Subcutaneous abdominal adipose tissue (tissue), 5 donors: ENCODE measurements at regions not wholly inside any gene's neighbourhood (a gene's known extent, or its start where the extent isn't known, plus 50 kb on each side); places are given as distances from the start of the nearest gene placed in this dataset.

ENCODE experiments used
- H3K27ac ChIP-seq: one replicate; pipeline ENCODE4 v1.7.0; 2013; ENCODE audit warnings: low read depth, mild to moderate bottlenecking, inconsistent platforms, low read length, moderate library complexity
- H3K27me3 ChIP-seq, 5 donors: one replicate each; pipeline ENCODE4 v1.7.0; 2013; ENCODE audit warnings: low read length in 5 of 5, inconsistent platforms in 1 of 5; ENCODE audit not compliant: control insufficient read depth in 5 of 5, insufficient read depth in 4 of 5
- H3K36me3 ChIP-seq, 5 donors: one replicate each; pipeline ENCODE4 v1.7.0; 2013; ENCODE audit warnings: low read length in 5 of 5; ENCODE audit not compliant: control insufficient read depth in 5 of 5, insufficient read depth in 5 of 5
- H3K4me1 ChIP-seq, 5 donors: one replicate each; pipeline ENCODE4 v1.7.0; 2013; ENCODE audit warnings: low read length in 5 of 5, mild to moderate bottlenecking in 3 of 5, moderate library complexity in 1 of 5; ENCODE audit not compliant: control insufficient read depth in 5 of 5, insufficient read depth in 5 of 5
- H3K4me3 ChIP-seq, 5 donors: one replicate each; pipeline ENCODE4 v1.7.0; 2013; ENCODE audit warnings: low read length in 5 of 5, low read depth in 1 of 5
- H3K9ac ChIP-seq, 5 donors: one replicate each; pipeline ENCODE4 v1.7.0; 2013; ENCODE audit warnings: low read length in 5 of 5, mild to moderate bottlenecking in 4 of 5, moderate library complexity in 3 of 5
- H3K9me3 ChIP-seq, 5 donors: one replicate each; pipeline ENCODE4 v1.7.0; 2013; ENCODE audit warnings: low read length in 5 of 5; ENCODE audit not compliant: control insufficient read depth in 5 of 5
- donor health status: healthy.
- donor health status: healthy.
- donor health status: healthy.
- donor health status: healthy.
- donor health status: healthy.

DNA sequence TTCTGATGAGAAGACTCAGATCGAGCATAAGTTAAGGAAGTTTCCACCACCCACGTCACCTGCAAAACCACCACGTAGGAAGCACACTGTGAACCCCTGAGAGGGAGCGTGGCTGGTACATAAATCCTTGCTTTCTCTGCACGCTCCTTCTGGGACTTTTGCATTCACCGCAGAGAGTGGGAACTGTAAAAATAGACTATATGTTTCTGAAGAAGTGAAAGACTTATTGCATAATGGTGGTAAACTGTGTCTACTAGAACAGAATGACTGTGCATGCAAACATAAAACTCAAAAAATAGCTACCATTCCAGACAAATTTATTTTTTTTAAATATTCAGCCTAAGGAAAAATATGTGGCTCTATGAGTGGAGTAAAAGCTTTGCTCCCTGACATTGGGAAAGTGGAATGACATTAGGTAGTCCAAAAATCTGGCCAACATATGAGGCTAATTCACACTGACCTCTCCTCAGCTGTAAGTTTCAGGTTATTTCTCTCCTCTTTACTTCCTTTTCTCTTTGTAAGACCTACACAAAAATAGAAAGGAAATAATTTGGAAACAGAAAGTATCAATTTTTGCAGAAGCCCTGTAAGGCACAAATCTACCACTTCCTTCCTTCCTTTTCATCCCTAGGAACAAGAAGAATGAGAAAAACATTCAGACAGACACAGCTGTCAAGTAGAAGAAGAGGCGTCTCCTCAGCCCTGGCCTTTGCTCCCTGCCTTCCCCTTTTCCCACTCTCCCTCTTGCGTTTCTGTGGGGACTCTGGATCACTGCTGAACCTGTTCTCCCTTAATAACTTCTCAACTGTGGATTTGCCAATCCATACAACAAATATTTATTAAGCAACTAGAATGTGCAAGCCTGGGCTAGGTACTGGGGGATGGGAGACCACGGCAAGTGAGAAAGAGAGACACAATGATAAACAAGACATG, 264.3 kb upstream of the FOXN3 start:
- H3K27ac ChIP-seq: no peak overlapping the region
- no peaks in the 10 kb centered on the region for H3K36me3 ChIP-seq

DNA sequence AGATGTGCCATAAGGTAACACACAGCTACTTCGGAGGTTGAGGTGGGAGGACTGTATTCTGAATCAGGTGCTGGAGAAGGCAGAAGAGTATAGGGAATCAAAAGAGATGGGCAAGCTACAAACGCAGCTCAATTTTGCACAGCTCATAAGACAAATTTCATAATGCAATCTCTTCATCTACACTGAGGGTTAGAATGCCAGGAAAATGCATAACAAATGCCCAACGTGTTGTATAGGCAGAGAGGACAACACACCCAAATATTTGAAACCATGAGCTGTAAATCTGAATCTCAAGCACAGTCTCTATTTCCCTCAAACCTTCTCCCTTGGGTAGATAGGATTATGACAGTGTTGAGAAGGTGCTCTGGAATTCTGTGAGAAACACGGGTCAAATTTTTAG, 263.1 kb upstream of the FOXN3 start:
- no peak overlapping the region for H3K4me3 ChIP-seq
- no peaks in the 10 kb centered on the region for H3K36me3 ChIP-seq
- H3K9me3 ChIP-seq: no peaks in the 10 kb centered on the region
- no peak overlapping the region for H3K27ac ChIP-seq
- H3K9ac ChIP-seq: no peak overlapping the region
- H3K27me3 ChIP-seq: no peaks in the 10 kb centered on the region
- peaks cover 0 to 14% (median 5%) of the 10 kb centered on the region in 5 donors for H3K4me1 ChIP-seq

More for the DNA sequence above, 264.3 kb upstream of the FOXN3 start:
- H3K4me1 ChIP-seq: peaks cover 0 to 14% (median 5%) of the 10 kb centered on the region in 5 donors
- no peaks in the 10 kb centered on the region for H3K27me3 ChIP-seq
- H3K4me3 ChIP-seq: no peak overlapping the region
- no peak overlapping the region for H3K9ac ChIP-seq
- no peaks in the 10 kb centered on the region for H3K9me3 ChIP-seq

DNA sequence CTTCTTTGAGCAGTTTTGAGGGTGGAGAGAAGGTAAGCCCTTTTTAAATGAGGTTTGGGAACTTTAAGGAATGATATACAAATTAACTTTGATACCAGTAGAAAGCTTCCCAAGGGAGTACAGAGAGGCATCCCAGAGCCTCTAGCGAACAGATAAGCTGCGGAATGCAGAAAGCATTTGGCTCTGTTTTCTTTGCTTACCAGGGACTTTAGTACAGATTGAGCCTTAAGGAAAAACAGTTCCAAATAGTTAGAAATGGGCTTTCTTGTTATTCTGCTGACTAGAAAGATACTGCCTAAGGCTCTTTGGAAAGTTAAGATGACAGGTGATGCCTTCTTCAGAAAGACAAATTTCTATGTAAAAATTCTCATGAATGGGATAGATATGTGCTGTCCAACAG, 261.7 kb upstream of the FOXN3 start:
- Histone ChIP-seq H3K27me3 (no peaks in the 10 kb centered on the region), H3K27ac (no peak overlapping the region), H3K9me3 (no peaks in the 10 kb centered on the region), H3K9ac (no peak overlapping the region), H3K4me3 (no peak overlapping the region), H3K4me1 (peaks cover 0 to 14% (median 5%) of the 10 kb centered on the region in 5 donors), H3K36me3 (no peaks in the 10 kb centered on the region)

DNA sequence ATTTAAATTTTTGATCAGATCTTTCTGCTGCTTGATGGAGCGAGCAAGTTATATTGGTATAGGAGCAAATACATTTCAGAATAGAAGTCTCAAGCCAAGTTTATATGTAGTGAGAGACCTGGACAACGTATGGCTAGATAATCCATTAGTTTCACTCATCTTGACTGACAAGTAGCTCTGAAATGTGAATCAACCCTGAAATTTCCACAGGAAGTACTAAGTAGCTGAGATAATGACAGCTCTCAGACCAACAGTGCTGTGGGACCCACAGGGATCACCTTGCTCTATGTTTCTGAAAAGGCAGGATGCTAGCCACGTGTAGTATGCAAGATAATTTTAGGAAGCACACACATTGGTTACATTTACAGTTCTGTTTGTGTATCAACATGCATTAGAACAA, 258.6 kb upstream of the FOXN3 start:
- Histone ChIP-seq H3K9me3 (no peaks in the 10 kb centered on the region), H3K27me3 (no peaks in the 10 kb centered on the region), H3K36me3 (no peaks in the 10 kb centered on the region), H3K4me1 (peaks cover 0 to 12% (median 4%) of the 10 kb centered on the region in 5 donors), H3K4me3 (no peak overlapping the region), H3K27ac (no peak overlapping the region), H3K9ac (no peak overlapping the region)

DNA sequence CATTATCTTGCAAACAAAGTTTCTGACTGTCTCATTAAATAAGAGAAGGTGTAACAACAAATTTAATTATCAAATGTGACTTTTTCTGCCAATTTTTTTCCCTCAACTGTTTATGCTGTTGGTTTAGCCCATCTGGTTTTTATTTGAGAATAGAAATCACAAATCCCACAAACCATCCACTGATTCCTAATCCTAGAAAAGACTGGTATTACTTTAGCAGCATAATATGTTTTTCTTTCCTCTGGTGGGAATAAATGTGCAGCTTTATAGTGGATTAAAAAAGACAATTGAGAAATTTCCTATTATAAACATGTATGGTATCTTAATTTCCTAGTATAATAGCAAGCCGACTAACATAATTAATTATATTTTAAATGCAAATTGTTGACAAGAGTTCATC, 257.9 kb upstream of the FOXN3 start:
- Histone ChIP-seq H3K9me3 (no peaks in the 10 kb centered on the region), H3K4me3 (no peak overlapping the region), H3K4me1 (peaks cover 0 to 12% (median 4%) of the 10 kb centered on the region in 5 donors), H3K27me3 (no peaks in the 10 kb centered on the region), H3K9ac (no peak overlapping the region), H3K27ac (no peak overlapping the region), H3K36me3 (no peaks in the 10 kb centered on the region)

DNA sequence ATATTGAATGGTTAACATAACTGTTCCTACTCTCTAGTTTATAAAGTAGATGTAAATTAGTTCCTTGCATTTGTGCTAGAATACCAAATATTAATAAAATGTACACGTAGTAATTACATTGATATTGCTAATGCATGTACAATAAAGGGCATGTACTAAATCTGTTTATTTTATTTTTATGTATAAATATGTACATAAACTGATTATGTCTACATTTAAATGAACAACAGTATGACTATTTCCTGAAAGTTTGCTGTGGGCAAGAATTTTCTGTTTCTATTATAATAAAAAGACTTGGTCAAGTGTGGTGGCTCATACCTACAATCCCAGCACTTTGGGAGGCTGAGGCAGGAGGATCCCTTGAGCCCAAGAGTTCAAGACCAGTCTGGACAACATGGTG, 257.2 kb upstream of the FOXN3 start:
- Histone ChIP-seq H3K4me1 (peaks cover 0 to 12% (median 4%) of the 10 kb centered on the region in 5 donors), H3K9me3 (no peaks in the 10 kb centered on the region), H3K27ac (no peak overlapping the region), H3K4me3 (no peak overlapping the region), H3K36me3 (no peaks in the 10 kb centered on the region), H3K9ac (no peak overlapping the region), H3K27me3 (no peaks in the 10 kb centered on the region)

DNA sequence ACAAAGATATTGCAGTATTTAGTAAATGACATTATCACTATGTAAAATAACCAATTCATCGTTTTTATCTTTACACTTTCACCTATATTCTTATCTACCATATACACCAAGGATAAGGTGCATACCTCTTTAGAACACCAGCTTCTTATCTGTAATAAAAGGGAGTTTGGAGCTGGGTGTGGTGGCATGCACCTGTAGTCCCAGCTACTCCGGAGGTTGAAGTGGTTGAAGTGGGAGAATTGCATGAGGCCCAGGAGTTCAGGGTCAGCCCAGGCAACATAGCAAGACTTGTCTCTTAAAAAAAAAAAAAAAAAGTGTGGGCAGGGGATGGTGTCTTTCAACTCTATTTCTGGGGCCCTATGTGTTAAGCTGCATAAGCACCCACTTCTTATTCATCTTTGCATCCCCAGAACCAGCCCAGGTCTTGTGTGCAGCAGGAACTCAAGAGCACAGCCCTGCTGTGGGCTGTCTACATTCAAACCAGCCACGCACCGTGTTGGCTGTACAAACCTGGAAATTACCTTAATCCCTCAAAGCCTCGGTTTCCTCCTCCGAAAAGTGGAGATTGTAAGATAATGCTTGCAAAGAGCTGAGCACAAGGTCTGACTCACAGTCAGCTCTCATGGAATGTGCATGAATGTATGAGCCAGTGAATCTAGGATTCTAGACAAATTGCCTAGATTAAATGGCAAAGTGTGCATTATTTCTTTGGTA, 256.6 kb upstream of the FOXN3 start:
- no peaks in the 10 kb centered on the region for H3K27me3 ChIP-seq
- H3K4me1 ChIP-seq: peaks cover 0 to 9% (median 3%) of the 10 kb centered on the region in 5 donors
- no peaks in the 10 kb centered on the region for H3K36me3 ChIP-seq
- no peaks in the 10 kb centered on the region for H3K9me3 ChIP-seq
- no peak overlapping the region for H3K4me3 ChIP-seq
- H3K9ac ChIP-seq: no peak overlapping the region
- no peak overlapping the region for H3K27ac ChIP-seq

DNA sequence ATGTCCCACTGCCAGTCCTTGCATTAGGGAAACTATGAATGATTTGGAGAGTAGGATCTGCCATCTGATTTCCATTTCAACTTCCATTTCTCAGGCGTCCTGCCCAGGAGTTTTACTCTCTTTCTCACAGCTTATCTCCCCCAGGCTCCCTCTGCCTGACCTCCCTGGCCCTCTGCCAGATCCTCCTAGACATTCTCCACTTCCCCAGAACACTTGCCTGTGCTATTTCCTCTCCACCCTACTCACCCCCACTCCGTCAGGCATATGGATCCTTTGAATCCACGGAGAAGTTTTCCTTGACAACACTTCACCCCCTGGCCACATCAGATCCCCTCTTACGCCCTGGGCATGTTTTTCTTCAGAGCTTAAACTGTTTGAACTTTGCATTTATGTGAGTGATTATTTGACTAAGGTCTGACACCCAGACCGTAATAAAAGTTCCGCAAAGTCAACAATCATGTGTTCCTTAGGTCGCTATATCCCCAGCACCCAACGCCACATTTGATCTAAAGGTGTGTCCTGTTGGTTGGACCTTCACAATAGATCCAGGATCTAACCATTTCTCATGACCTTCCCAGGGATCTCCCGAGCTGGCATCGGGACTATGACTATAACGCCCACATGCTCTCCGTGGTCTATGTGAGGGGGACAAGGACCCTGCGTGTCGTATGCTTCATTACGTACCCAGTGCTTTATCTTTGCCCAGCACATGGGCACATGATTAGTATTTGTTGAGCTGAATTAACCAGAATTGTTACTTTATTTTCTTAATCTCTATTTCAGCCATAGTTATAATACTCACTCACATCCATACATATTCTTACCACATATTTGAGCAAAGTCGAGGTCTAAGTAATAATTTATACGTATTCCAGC, 255.8 kb upstream of the FOXN3 start:
- no peaks in the 10 kb centered on the region for H3K9me3 ChIP-seq
- H3K27ac ChIP-seq: no peak overlapping the region
- peaks cover 0 to 8% (median 0%) of the 10 kb centered on the region in 5 donors for H3K4me1 ChIP-seq
- no peak overlapping the region for H3K9ac ChIP-seq
- no peaks in the 10 kb centered on the region for H3K36me3 ChIP-seq
- no peak overlapping the region for H3K4me3 ChIP-seq
- H3K27me3 ChIP-seq: no peaks in the 10 kb centered on the region

DNA sequence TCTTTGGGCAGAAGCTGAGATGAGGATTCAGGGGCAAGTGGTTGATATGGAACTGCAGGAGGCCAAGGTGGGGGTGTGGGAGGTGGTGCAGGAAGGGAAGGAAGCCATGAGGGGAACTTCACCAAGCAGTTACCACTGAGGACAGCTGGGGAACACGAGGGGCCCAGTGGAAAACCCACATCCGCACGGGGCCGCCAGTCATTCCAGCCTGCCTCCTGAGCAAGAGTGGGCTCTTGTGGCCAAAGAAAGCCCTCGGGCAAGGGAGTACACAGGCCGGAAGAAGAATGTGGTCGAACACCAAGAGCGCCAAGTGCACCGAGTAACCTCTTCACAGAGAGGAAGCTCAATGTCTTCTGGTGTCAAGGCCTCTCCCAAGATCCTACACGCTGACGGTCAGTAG, 252.2 kb upstream of the FOXN3 start:
- no peaks in the 10 kb centered on the region for H3K27me3 ChIP-seq
- peaks cover 0 to 8% (median 0%) of the 10 kb centered on the region in 5 donors for H3K4me1 ChIP-seq
- no peak overlapping the region for H3K27ac ChIP-seq
- no peaks in the 10 kb centered on the region for H3K9me3 ChIP-seq
- no peaks in the 10 kb centered on the region for H3K36me3 ChIP-seq
- no peak overlapping the region for H3K4me3 ChIP-seq
- no peak overlapping the region for H3K9ac ChIP-seq
